Peyer's patch (tissue), 4 donors: ENCODE measurements at regions not wholly inside any gene's neighbourhood (a gene's known extent, or its start where the extent isn't known, plus 50 kb on each side); places are given as distances from the start of the nearest gene placed in this dataset.

ENCODE experiments used
- DNase-seq, 3 donors: peaks; one replicate each; pipeline ENCODE4 v3.0.0-alpha.2; 2017 to 2019
- H3K27ac ChIP-seq, 4 donors: fragments of 200-600 bp; sonication (generic); one replicate each; pipeline ENCODE4 v1.5.1; 2016 to 2019
- H3K27me3 ChIP-seq, 2 donors: fragments of 200-600 bp; sonication (generic); one replicate each; pipeline ENCODE4 v1.5.1; 2019
- H3K36me3 ChIP-seq, 3 donors: fragments of 200-600 bp; sonication (generic); one replicate each; pipeline ENCODE4 v1.5.1; 2016 to 2019
- H3K4me1 ChIP-seq, 4 donors: fragments of 200-600 bp; sonication (generic); one replicate each; pipeline ENCODE4 v1.5.1; 2016 to 2019
- H3K4me3 ChIP-seq, 4 donors: fragments of 200-600 bp; sonication (generic); 1 replicate in 3 of 4; 2 replicates in 1 of 4; pipeline ENCODE4 v1.5.1; 2016 to 2019; ENCODE audit warnings: mild to moderate bottlenecking in 1 of 4
- H3K9me3 ChIP-seq, 4 donors: fragments of 200-600 bp; sonication (generic); one replicate each; pipeline ENCODE4 v1.5.1; 2016 to 2019; ENCODE audit warnings: mild to moderate bottlenecking in 1 of 4
- CTCF ChIP-seq, 6 experiments: fragments of 450-650 bp in 4 of 6; fragments of 200-600 bp in 2 of 6; sonication (generic) in 1 of 6; IDR thresholded peaks; one replicate each; pipeline ENCODE4 v1.5.1; 2017 to 2019; ENCODE audit warnings: antibody characterized with exemption in 6 of 6, mild to moderate bottlenecking in 3 of 6, moderate library complexity in 1 of 6
- POLR2A ChIP-seq, 2 donors: fragments of 450-650 bp; IDR thresholded peaks; one replicate each; pipeline ENCODE4 v1.5.1; 2017; ENCODE audit warnings: antibody characterized with exemption in 2 of 2, mild to moderate bottlenecking in 2 of 2, moderate library complexity in 2 of 2

- Histone ChIP-seq H3K36me3 (no peaks in the 10 kb centered on the region), H3K9me3 (no peaks in the 10 kb centered on the region), H3K27me3 (no peaks in the 10 kb centered on the region), H3K4me3 (no peak overlapping the region), H3K27ac (no peak overlapping the region), H3K4me1 (no peaks in the 10 kb centered on the region)
- DNase-seq = no peak
- TF ChIP-seq CTCF (IDR thresholded peaks at IDR 0.05) (no peak), POLR2A (IDR thresholded peaks at IDR 0.05) (no peak)
Observed at GRCh38 chr3:115517457-115518050, 105.8 kb upstream of the GAP43 start.

- no peak for DNase-seq
Observed at GRCh38 chr3:115518100-115518852, 105.0 kb upstream of the GAP43 start.

GRCh38 chr3:115520241-115520640, 103.1 kb upstream of the GAP43 start:
- Histone ChIP-seq H3K27ac (no peak overlapping the region), H3K4me1 (no peaks in the 10 kb centered on the region), H3K9me3 (no peaks in the 10 kb centered on the region), H3K27me3 (no peaks in the 10 kb centered on the region), H3K4me3 (no peak overlapping the region), H3K36me3 (no peaks in the 10 kb centered on the region)
- DNase-seq = no peak
- TF ChIP-seq CTCF (IDR thresholded peaks at IDR 0.05) = no peak
- TF ChIP-seq POLR2A (IDR thresholded peaks at IDR 0.05) = no peak

More at GRCh38 chr3:115518100-115518852, 105.0 kb upstream of the GAP43 start:
- TF ChIP-seq POLR2A (IDR thresholded peaks at IDR 0.05) (no peak), CTCF (IDR thresholded peaks at IDR 0.05) (no peak)
- Histone ChIP-seq H3K36me3 (no peaks in the 10 kb centered on the region), H3K27me3 (no peaks in the 10 kb centered on the region), H3K4me1 (no peaks in the 10 kb centered on the region), H3K27ac (no peak overlapping the region), H3K4me3 (no peak overlapping the region), H3K9me3 (no peaks in the 10 kb centered on the region)

GRCh38 chr3:115520651-115521245, 102.6 kb upstream of the GAP43 start:
- DNase-seq = no peak

GRCh38 chr3:115523458-115523857, 99.9 kb upstream of the GAP43 start:
- H3K27me3 ChIP-seq = no peaks in the 10 kb centered on the region
- DNase-seq = no peak
- H3K4me3 ChIP-seq = no peak overlapping the region
- H3K9me3 ChIP-seq = no peaks in the 10 kb centered on the region
- no peak overlapping the region for H3K27ac ChIP-seq
- no peaks in the 10 kb centered on the region for H3K4me1 ChIP-seq
- TF ChIP-seq CTCF (IDR thresholded peaks at IDR 0.05) = no peak
- no peaks in the 10 kb centered on the region for H3K36me3 ChIP-seq

More at GRCh38 chr3:115520651-115521245, 102.6 kb upstream of the GAP43 start:
- H3K4me1 ChIP-seq = no peaks in the 10 kb centered on the region
- H3K27me3 ChIP-seq = no peaks in the 10 kb centered on the region
- no peaks in the 10 kb centered on the region for H3K36me3 ChIP-seq
- TF ChIP-seq CTCF (IDR thresholded peaks at IDR 0.05) (no peak), POLR2A (IDR thresholded peaks at IDR 0.05) (no peak)
- H3K9me3 ChIP-seq = no peaks in the 10 kb centered on the region
- no peak overlapping the region for H3K4me3 ChIP-seq
- H3K27ac ChIP-seq = no peak overlapping the region
